ENCODE measurements at regions not wholly inside any gene's neighbourhood (a gene's known extent, or its start where the extent isn't known, plus 50 kb on each side); places are given as distances from the start of the nearest gene placed in this dataset.

- no peak overlapping the region for H3K4me3 ChIP-seq (IDR thresholded peaks at IDR 0.05; ENCODE audit: insufficient read depth, low read depth, low read length)
- H3K4me2 ChIP-seq, result no peak overlapping the region
- H3K27me3 ChIP-seq (ENCODE audit: insufficient read depth, low read depth), result no peaks in the 10 kb centered on the region
- no peaks in the 10 kb centered on the region for H3K36me3 ChIP-seq (ENCODE audit: insufficient read depth)
- H3K4me1 ChIP-seq (ENCODE audit: low read depth, poor library complexity, severe bottlenecking), result no peaks in the 10 kb centered on the region
- no peak overlapping the region for H2AFZ ChIP-seq (ENCODE audit: low read depth)
- no peaks in the 10 kb centered on the region for H4K20me1 ChIP-seq (ENCODE audit: insufficient read depth)
- no peak for TF ChIP-seq CTCF (conservative IDR thresholded peaks at IDR 0.05; ENCODE audit: low read depth, low read length)
- no peak overlapping the region for H3K27ac ChIP-seq
- no peak overlapping the region for H3K9ac ChIP-seq
- H3K79me2 ChIP-seq (ENCODE audit: insufficient read depth, low read depth), result no peaks in the 10 kb centered on the region
These were observed 765.9 kb downstream of the NR2F2 start for GRCh38 chr15:97096303-97096835.

- TF ChIP-seq CTCF (conservative IDR thresholded peaks at IDR 0.05; ENCODE audit: low read depth, low read length), result no peak
- Histone ChIP-seq H3K4me3 (IDR thresholded peaks at IDR 0.05; ENCODE audit: insufficient read depth, low read depth, low read length) (no peak overlapping the region), H3K36me3 (ENCODE audit: insufficient read depth) (no peaks in the 10 kb centered on the region), H3K4me2 (no peak overlapping the region), H3K27ac (no peak overlapping the region), H2AFZ (ENCODE audit: low read depth) (no peak overlapping the region), H3K27me3 (ENCODE audit: insufficient read depth, low read depth) (no peaks in the 10 kb centered on the region), H4K20me1 (ENCODE audit: insufficient read depth) (no peaks in the 10 kb centered on the region), H3K4me1 (ENCODE audit: low read depth, poor library complexity, severe bottlenecking) (no peaks in the 10 kb centered on the region), H3K9ac (no peak overlapping the region), H3K79me2 (ENCODE audit: insufficient read depth, low read depth) (no peaks in the 10 kb centered on the region)
These were observed 768.5 kb downstream of the NR2F2 start for GRCh38 chr15:97099040-97099439.

- no peak overlapping the region for H2AFZ ChIP-seq (ENCODE audit: low read depth)
- H3K79me2 ChIP-seq (ENCODE audit: insufficient read depth, low read depth), result no peaks in the 10 kb centered on the region
- no peak overlapping the region for H3K4me3 ChIP-seq (IDR thresholded peaks at IDR 0.05; ENCODE audit: insufficient read depth, low read depth, low read length)
- no peak overlapping the region for H3K4me2 ChIP-seq
- H4K20me1 ChIP-seq (ENCODE audit: insufficient read depth), result no peaks in the 10 kb centered on the region
- H3K36me3 ChIP-seq (ENCODE audit: insufficient read depth), result no peaks in the 10 kb centered on the region
- no peak overlapping the region for H3K27ac ChIP-seq
- H3K9ac ChIP-seq, result no peak overlapping the region
- no peaks in the 10 kb centered on the region for H3K27me3 ChIP-seq (ENCODE audit: insufficient read depth, low read depth)
- no peaks in the 10 kb centered on the region for H3K4me1 ChIP-seq (ENCODE audit: low read depth, poor library complexity, severe bottlenecking)
- no peak for TF ChIP-seq CTCF (conservative IDR thresholded peaks at IDR 0.05; ENCODE audit: low read depth, low read length)
These were observed 771.1 kb downstream of the NR2F2 start for GRCh38 chr15:97101572-97101971.

- no peak overlapping the region for H3K4me3 ChIP-seq (IDR thresholded peaks at IDR 0.05; ENCODE audit: insufficient read depth, low read depth, low read length)
- H3K4me1 ChIP-seq (ENCODE audit: low read depth, poor library complexity, severe bottlenecking), result no peaks in the 10 kb centered on the region
- TF ChIP-seq CTCF (conservative IDR thresholded peaks at IDR 0.05; ENCODE audit: low read depth, low read length), result no peak
- no peaks in the 10 kb centered on the region for H4K20me1 ChIP-seq (ENCODE audit: insufficient read depth)
- no peak overlapping the region for H3K9ac ChIP-seq
- no peak overlapping the region for H3K4me2 ChIP-seq
- no peak overlapping the region for H2AFZ ChIP-seq (ENCODE audit: low read depth)
- H3K36me3 ChIP-seq (ENCODE audit: insufficient read depth), result no peaks in the 10 kb centered on the region
- H3K27ac ChIP-seq, result no peak overlapping the region
- H3K27me3 ChIP-seq (ENCODE audit: insufficient read depth, low read depth), result no peaks in the 10 kb centered on the region
- no peaks in the 10 kb centered on the region for H3K79me2 ChIP-seq (ENCODE audit: insufficient read depth, low read depth)
These were observed 784.6 kb downstream of the NR2F2 start for GRCh38 chr15:97114900-97115760.

All from KMS-11 (cell line).